Activated naive CD4-positive, alpha-beta T cell treated with anti-CD3 and anti-CD28 coated beads, Interleukin-2, amount 50 U/mL, for 16 hours (primary cell): ENCODE measurements at regions not wholly inside any gene's neighbourhood (a gene's known extent, or its start where the extent isn't known, plus 50 kb on each side); places are given as distances from the start of the nearest gene placed in this dataset.

Source experiments
- DNase-seq: peaks from one replicate; pipeline ENCODE4 v3.0.0-alpha.2; 2020

- no peak for DNase-seq
Observed at GRCh38 chr14:85391892-85392291, 138.1 kb upstream of the FLRT2 start.

DNA sequence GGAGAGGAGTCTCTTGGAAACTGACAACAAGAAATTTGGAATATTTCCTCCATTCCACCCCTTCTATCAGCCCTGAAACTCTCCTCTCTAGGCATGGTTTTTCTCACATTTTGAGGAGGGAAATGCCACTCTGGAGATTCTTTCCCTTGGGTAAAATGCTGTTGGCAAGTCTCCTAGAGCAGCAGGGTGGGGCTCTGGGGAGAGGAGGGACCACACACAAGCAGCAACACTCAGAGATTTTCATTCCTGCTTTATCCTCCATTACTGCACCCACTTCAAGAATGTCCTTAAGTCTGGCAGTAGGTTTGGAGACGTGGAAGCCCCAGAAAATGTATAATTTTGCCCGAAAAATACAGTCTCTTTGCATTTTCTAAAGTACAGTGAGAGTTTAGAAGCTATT, 130.8 kb upstream of the FLRT2 start:
- DNase-seq: no peak

DNA sequence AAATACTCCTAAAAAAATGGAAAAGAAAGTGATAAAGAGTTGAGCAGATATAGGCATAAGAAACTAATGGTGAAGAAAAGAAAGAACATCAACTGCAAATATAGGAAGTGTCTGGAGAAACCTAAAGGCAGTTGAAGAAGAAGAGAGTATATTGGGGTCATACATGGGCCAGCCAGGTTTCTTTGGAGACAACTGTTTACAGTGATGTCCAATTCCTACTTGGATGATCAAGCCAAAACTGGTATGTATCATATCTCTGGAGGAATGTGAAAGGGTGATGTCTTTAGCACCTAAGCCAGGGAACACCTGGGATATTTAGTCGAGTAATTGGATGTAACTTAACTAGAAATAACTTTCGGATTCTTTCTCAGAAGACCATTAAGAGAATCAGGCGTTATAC, 129.3 kb upstream of the FLRT2 start:
- DNase-seq: no peak

- no peak for DNase-seq
Observed at GRCh38 chr14:85401384-85401783, 128.6 kb upstream of the FLRT2 start.

- no peak for DNase-seq
Observed at GRCh38 chr14:85402569-85403162, 127.3 kb upstream of the FLRT2 start.

- DNase-seq: no peak
Observed at GRCh38 chr14:85409481-85410210, 120.3 kb upstream of the FLRT2 start.

GRCh38 chr14:85412756-85413155, 117.2 kb upstream of the FLRT2 start:
- no peak for DNase-seq

DNA sequence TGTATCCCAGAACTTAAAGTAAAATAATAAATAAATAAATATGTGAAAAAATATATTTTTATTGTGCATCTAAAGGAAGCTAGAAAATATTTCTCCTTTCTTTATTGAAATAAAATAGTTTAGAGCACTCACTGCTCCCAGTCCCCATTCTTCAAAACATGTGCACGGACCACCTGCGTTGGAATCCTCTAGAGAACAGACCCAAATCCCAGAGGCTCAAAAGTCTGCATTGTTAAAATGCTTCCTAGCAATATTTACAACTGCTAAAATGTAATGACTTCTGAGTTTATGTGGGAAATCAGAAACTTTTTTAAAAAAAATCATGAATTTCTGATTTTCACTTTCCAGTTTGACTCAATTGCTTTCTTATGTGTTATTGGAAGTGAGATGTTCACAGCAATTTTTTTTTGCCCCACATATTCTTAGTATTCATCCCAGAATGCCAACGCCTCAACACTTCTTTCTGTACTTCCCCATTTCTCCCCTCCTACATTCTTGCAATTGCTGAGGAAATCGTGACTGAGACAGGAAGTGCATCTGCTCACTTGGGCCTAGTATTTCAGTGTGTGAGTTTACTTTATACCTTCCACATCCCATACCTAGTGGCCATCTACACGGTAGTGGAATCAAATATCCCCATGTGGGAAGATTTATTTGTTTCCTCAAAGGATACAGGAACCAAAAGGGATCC, 116.0 kb upstream of the FLRT2 start:
- DNase-seq: no peak

DNA sequence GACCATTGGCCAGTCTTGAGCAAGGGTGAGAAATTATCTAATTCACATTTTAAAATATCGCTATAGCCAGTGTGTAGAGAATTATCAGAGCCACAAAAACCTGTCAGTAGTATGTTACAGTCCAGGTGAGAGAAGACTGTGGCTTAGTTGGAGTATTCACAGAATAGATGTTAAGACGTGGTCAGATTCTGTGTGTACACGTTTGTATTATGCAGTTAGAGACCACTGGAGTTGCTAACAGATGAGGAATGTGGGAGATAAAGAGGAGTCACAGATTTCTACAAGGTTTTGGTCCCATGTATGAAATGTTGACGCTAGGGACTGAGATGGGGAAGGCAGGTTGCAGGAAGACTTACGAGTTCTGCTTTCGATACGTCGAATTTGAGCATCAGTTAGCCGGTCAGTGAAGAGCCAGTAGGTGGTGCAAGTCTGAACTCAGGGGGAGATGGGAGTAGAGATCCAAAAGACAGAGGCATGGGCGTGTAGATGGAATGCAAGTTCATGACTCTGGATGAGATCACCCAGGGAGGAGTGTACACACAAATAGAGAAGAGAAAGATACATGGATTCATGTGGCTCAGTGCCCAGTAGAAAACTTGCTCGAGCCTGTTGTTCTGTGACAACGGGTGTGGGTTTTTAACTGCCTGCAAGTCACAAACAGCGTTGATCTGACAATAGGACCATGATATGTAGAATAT, 114.8 kb upstream of the FLRT2 start:
- DNase-seq: no peak

GRCh38 chr14:85416771-85417170, 113.2 kb upstream of the FLRT2 start:
- no peak for DNase-seq

DNA sequence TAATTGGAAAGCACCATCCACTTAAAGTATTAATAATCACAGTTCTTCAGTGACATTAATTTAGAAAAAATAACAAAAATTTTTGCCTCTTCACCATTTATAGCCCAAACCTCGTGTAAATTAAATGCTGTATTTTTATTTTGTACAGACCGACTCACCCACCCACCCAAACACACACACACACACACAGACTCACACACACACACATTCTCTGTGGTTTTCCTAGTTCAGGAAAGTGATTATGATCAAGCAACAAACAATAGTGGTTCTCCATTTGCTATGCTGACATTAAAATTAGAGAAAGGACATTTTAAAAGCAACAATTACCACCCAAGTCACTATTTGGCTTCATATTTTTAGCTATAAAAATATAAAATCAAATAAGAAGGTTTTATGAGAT, 112.5 kb upstream of the FLRT2 start:
- no peak for DNase-seq

DNA sequence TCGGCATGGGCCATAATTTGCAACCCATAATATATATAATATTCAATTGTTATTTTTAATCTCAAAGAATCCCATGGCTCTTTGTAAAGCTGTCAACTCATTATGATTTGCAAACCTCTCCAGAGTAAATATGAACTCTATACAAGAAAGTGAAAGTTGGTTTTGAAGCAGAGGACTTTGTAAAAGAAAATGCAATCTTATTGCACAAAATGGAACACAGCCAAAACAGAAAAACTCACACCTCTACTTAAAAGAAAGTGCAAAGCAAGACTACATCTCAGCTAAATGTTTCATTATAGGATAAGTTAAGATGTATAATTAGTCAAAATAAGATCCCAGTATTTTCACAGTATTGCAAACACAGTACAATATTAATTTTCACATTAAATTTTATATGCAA, 111.2 kb upstream of the FLRT2 start:
- no peak for DNase-seq

DNA sequence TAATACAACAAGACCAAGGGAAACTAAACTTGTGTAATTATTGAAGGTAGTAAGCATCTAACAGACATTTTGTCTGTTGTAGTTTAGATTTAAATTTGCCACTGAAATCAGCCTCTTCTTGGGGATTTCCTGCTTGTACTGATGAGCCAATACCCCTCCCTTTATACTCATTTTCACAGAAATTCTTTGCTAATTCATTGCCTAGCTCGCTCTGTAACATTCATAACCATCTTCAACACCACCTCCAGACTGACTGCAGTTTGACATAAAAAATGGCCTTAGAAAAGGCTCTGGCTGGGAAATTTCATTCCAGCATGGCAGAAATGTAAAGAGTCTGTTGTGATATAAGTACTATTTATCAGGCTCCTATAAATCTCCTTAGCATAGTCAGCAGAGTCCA, 109.7 kb upstream of the FLRT2 start:
- DNase-seq: no peak

- no peak for DNase-seq
Observed at GRCh38 chr14:85420707-85421106, 109.2 kb upstream of the FLRT2 start.

- no peak for DNase-seq
Observed at GRCh38 chr14:85421186-85421877, 108.6 kb upstream of the FLRT2 start.

GRCh38 chr14:85423889-85424288, 106.1 kb upstream of the FLRT2 start:
- DNase-seq: no peak

DNA sequence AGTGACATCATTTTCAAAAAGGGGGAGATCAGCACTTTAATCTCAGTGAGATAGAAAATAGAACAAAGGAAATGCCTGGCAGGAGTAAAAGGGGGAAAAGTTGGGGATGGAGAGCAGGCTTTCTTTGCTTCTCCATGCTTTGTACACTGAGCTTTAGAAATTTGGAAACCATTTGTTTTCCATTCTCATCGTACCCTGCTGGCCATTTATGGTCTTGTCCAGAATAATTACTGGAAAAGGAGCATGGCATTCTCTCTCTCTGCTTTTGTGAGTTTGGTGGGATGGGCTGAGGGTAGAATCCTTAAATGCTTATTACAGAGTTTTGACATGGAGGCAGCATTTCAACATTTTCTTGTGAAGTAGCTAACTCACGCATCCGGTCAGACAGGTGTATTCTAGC, 104.4 kb upstream of the FLRT2 start:
- no peak for DNase-seq

GRCh38 chr14:85426068-85426935, 103.6 kb upstream of the FLRT2 start:
- no peak for DNase-seq

DNA sequence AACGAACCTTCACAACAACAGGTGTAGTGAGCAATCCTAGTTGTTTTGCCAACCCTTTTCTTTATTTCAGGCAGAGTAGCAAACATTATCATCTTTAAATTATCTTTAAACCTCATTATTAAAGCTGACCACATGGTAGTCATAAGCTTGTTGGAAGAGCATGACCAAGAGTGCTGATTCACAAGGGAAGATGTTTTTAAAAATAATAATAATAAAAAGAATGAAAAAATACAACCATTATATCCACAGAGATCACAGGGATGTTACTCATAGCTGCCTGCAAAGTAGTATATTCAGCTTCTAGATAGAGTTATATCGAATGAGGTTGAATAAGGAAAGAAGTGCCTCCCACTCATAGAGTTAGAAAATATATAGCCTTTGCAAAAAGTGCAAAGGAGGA, 101.0 kb upstream of the FLRT2 start:
- DNase-seq: no peak

GRCh38 chr14:85437148-85437547, 92.8 kb upstream of the FLRT2 start:
- no peak for DNase-seq

DNA sequence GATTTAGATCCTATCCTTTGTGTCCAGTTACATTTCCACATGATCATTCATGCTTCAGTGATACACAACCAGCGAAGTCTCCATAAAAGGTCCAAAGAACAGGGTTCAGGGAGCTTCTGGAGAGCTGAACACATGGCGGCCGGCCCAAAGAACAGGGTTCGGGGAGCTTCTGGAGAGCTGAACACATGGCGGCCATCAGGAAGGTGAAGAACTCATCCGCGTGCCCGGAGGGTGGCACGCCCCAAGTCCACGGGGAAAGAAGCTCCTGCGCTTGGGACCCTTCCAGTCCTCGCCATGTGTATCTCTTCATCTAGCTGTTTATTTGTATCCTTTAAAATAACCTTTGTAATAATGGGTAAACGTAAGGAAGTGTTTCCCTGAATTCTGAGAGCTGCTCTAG, 91.9 kb upstream of the FLRT2 start:
- DNase-seq: no peak

GRCh38 chr14:85438481-85438942, 91.4 kb upstream of the FLRT2 start:
- no peak for DNase-seq
